ENCODE measurements at regions not wholly inside any gene's neighbourhood (a gene's known extent, or its start where the extent isn't known, plus 50 kb on each side); places are given as distances from the start of the nearest gene placed in this dataset.

DNA sequence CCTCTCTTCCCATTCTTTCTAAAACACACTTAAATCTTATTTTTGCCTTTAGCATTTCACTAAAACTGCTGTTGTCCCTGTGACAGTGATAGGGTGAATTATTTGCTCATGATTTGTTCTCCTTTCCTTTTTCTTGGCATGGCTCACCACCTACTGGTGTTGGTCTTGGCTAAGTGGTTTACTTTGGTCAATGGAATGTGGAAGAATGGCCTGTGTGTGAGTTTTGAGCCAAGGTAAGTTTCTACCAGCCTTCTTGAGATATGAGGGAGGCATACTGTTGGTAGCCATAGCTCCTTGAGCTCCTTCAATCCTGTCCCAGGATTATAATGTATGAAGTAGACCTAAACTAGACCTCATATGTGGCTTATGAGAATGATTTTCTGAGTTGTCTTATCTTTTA, 506.3 kb upstream of the RAG2 start:
- DNase-seq, result no peak

DNA sequence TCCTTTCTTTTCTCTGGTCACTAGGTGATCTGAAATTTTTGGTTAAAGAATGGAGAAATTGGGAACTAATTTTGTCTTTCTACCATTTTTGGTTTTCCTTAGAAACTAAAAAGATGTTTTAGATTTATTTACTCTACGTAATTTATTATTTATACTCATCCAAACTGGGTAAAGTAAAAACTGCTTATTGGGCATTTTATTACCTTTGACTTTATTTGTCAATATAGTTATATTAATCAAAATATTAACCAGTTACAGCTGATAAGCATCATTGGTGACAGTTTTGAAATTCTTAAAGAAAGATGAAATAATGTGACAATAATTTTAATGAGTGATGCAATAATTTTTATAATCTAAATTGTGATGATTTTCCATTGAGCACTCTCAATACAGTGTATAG, 502.0 kb upstream of the RAG2 start:
- DNase-seq, result no peak

DNA sequence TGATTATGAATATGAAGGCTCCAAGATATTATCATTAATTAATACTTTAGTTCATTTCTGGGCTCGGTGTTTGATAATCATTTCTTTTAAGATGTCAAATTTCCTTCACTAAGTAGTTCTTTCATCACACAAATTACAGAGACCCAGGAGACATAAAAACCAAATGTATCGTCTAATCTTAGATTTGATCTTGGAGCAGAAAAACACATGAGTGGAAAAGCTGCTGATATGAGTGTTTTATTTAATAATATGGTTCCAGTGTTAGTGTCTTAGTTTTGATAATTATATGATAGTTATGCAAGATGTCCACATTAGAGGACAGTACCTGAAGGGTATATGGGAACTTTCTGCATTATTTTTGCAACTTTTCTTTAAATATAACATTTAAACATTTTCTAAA, 494.5 kb upstream of the RAG2 start:
- no peak for DNase-seq

DNA sequence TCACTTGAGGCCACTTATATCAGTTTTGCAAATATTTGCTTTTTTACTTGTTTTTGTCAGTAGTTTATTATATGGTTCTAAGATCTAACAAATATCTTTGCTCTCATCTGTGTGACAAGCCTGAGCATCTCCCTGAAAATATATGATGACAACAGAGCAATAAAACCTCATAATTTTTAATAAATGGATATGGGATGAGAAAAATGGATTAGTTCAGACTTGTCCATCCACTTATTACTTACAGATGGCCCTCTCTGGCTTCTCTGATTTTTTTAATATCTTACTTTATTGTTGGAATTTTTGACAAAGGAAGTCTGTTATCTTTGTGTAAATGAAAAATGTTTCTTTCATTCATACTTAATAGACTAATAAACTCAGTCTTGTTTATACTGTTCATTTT, 491.4 kb upstream of the RAG2 start:
- DNase-seq, result no peak

DNA sequence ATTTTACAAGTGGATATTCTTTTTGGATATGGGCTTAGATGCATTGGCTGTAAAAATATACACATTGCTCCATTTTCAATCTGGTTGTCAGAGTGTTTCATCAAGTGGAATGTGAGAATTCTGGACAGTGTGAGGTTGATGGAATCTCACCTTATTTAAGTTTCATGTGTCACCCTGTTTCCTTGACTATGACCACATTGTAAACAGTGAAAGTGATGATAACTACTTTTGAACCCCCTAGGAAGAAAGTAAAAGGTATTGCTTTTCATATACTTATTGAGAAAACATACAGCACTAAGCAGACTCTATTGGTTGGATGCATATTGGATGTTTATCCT, 490.5 kb upstream of the RAG2 start:
- DNase-seq, result no peak

DNA sequence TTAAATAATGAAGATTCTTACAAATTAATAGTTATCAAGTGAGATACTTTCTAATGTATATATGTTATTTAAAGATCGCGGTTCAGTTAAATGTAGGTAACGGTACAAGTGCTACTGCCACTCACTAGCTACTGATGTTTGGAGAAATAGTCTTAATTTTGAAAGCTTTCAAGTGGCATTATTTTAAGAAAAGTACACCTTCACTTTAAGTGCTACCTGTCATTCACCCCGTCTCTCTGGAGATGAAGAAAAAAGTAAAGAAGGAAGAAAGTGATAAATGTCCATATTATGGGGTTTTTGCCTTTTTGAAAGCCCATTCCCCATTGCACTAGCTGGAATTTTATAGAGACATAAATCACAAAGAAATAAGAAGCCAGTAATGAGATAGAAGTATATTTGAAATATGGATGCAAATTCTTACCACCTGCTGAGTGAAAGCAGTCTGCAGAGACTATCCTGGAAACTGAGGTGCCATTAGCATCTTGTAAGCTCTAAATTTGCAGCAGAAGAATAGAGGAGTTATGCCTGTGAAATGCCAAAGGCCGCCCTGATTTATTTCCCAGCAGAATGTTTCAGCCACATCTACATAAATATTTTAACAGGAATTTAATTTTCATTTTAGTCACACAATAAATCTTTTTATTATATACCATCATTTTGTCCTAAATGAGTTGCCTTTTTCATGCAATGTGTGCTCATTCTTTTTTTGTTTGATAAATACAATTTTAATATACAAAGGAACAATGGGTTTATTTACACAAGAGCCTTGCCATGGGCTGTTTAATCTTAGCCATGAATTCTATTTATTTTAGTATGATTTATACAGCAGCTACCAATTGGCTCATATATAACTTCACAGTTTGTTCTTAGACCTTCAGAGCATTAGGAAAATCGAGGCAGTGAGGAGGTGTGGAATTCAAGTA, 489.9 kb upstream of the RAG2 start:
- DNase-seq, result no peak

DNA sequence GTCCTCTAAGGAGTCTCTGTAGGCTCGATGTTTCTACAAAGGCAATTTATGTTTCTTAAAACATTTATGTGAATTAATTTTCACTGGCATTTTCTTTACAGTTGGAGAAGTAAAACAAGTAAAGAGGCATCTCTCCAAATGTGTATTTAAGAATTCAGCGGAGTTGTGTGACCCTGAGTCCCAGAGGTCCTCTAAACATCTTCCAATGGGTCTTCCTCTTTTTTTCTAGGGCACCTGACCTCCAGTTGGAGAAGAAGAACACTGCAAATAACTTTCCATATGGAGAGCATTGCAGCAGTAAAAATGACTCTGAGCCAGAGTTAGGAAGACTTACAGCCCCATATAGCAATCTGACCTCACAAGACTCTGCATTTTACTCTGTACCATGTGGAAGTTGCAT, 480.5 kb upstream of the RAG2 start:
- no peak for DNase-seq

DNA sequence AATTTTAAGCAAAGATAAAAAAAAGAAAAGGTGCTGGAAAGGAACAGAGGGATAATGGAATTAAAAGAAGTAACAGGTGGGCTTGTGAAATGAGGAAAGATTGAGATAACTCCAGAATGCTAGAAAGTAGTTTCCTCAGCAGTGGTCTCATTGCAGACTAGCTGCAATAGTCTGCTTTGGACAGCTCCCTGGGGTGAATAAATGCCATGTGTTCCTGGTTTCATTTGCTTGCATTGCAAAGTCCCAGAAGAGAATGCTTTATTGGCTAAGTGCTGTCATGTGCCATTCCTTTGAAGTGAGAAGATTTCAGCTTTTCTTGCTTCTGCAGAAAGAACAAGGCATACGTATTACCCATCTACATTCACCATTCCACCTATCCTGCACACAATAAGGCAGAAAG, 478.8 kb upstream of the RAG2 start:
- DNase-seq, result no peak

DNA sequence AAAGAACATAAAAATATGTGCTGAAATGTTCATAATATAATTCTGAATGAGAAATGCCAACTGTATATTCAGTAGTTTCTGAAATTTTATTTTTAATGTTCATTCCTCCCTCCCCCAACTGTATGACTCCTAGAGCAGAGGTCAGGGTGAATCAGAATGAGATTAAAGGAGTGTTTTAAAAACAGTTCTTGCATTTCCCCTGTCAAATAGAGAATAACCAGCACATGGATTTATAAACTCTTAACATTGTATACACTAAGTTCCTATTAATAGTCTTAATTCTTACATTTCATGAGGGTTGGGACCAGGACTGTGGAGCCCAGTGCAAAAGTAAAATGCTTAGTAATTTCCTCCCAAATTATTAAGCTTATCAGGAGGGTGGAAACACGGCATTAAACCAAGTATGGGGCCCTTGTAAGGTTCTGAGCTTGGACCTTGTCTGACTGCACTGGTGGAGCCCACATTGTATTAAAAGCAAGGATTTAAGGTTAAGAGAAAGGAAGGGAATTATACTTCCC, 474.6 kb upstream of the RAG2 start:
- DNase-seq, result no peak

DNA sequence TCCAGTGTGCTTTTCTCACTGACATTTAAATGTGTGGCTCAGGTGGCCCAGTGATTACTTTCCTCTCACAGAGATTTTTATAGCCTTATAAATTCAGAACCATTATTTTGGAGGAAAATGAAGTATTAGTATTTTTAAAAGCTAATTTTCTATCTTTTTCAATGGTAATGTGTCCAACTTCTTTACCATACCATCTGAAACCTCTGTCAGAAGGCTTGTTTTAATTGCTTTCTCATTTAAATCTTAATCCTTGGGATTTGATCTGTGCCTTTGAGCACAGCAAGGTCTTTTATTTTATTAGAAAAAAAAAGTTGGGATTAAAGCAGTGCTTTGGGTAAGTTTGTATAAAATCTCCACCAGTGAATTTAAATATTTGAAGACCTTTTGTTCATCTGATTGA, 452.3 kb upstream of the RAG2 start:
- DNase-seq, result no peak

DNA sequence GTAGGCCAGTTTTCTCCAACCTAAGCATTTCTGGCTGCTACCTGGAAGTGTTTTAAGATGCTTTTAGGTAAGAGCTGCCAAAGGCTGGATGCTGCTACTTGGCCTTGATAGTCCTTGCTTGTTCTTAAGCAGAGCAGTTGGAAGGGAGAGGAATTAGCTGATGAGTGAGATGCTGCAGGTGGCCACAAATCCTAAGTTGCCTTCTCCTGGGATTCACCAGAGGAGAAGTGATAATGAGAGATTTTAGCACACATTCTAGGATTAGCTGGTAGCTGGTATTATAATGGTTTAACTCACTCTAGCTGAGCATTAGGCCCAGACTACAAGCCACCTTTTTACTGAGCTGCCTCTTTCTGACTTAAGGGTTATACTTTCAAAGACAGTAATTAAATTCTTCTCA, 442.9 kb upstream of the RAG2 start:
- no peak for DNase-seq

DNA sequence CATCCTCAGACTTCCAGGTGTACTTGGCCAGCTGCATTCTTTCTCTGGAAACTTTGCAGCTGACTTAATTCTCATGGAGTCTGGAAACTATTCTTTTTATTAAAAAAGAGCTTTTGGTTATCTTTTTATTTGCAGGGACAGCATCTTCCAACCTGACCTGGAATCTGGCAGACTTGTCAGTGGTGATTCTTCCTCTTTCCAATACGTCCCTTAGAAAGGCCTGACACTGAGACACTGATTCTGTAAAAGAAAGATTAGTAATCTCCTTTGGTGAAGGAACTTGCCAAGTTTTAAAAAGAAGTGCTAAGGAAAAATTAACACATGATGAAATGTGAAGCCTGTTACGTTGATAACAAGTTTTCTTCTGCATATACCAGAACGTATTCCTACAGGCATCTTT, 440.9 kb upstream of the RAG2 start:
- no peak for DNase-seq

DNA sequence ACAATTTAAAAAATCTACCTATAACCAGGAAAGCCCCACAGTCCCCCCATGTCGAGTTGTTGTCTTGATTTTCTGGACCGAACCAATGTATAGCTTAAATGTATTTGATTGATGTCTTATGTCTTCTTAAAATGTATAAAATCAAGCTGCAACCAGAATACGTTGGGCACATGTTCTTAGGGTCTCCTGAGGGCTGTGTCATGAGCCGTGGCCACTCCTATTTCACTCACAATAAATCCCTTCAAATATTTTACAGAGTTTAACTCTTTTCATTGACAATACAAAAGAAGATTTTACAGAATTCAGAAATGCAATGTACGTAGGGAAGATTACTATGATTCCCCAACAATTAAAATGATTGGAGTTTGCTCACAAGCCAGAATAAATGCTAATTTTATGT, 428.7 kb upstream of the RAG2 start:
- no peak for DNase-seq

DNA sequence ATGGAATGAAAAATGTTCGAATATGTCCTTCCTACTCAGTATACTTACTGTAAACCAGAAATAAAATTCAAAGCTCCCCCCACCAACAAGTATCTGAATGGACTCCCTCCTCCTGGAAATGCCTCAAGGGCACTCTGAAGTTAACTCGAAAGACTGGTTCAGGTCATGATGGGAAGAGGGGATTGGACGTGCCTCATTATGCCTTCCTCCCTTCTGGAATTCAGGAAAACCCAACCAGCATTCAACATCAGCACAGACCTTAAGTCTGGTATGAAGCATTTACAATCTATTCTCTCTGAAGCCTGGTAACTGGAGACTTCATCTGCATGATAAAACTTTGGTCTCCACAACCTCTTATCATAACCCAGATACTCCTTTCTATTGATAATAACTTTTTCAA, 428.3 kb upstream of the RAG2 start:
- DNase-seq, result no peak

DNA sequence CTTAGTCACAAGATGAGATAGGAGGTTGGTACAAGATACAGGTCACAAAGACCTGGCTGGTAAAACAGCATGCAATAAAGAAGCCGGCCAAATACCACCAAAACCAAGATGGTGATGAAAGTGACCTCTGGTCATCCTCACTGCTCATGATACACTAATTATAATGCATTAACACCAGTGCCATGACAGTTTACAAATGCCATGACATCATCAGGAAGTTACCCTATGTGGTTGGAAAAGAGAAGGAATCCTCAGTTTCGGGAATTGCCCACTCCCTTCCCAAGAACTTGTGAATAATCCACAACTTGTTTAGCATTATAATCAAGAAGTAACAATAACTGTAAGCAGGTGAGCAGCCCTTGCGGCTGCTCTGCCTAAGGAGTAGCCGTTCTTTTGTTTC, 408.5 kb upstream of the RAG2 start:
- no peak for DNase-seq

DNA sequence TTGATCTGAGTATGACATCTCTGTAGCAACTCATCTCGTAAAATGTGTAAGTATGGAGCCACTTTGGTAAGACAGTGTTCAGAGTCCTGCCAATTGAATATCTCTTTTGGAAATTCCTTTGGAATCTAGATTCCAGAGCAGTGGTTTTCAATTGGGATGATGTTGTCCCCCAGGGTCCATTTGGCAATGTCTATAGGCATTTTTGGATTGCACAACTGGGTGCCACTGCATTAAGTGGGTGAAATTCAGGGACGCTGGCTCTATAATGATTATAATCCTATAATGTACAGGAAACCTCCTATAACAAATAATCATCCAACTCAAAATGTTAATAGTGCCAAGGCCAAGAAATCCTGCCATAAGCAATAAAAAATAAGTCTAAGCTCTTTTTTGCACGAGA, 404.8 kb upstream of the RAG2 start:
- DNase-seq, result no peak

DNA sequence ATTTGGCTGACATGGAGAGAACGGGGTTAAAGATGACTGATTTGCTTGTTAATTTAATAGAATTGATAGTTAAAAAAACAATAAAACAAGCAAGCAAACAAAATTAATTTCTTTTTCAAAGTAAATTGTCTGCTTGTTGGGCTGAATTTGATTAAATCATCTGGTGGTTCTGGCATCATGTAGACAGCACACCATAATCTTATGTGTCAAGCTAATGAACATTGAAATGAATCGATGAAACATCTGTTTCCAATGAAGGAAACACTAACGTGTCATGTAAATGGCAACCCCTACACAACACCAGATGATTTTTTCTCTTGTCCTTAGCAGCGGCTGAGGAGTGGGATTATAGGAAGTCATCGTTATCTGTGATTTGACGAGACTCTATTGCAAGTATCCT, 399.6 kb upstream of the RAG2 start:
- DNase-seq, result no peak

DNA sequence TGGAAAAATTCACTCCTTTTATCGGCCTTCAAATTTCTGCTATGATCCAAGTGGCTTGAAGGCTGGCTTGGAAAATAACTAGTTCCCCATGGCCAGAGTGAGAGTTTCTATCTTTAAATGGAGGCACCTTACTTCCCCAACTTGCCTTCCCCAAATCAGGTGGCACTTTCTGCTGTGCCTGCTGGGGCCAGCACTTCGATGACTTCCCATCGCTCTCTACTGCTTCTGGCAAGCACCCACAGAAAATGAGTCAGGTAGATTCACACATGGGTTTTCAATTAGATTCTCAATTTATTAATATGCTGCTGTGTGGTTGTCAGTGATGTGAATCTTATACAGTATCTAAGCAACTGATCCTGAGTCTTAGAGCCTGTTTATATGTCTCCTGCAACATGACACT, 398.8 kb upstream of the RAG2 start:
- DNase-seq, result no peak

DNA sequence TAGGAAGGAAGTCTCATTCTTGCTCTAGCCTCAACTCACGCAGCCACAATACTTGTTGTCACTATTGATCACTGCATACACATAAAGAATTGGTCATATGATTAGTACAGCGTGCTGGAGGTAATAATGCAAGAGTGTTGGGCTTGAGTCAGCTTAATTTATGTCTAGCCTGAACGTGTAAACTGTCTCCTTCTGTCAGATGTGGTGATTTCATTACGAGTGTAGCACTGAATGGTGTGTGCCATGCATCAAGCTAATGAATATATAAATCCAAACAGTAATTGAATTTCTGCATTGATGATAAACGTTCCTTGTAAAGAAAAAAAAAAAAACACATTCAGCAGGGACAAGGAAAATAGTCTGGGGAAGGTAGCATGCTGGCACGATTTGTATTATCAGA, 396.2 kb upstream of the RAG2 start:
- DNase-seq, result no peak

DNA sequence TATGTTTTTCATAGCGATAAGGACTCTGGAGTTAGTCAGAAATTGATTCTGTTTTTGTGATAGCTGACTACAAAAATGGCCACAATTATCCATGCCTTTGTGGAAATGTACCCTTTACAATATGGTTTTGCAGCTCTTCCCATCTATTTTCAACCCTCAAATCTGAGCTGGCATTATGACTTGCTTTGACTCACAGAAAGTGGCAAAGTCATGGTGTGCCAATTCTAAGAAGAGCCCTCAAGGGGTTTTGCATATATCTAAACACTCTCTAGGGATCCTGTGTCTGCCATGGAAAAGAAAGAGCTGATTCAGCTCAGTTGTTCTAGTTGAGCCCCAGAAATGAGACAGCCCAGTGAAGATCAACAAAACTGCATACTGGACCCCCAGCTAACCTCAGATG, 390.5 kb upstream of the RAG2 start:
- DNase-seq, result no peak

DNA sequence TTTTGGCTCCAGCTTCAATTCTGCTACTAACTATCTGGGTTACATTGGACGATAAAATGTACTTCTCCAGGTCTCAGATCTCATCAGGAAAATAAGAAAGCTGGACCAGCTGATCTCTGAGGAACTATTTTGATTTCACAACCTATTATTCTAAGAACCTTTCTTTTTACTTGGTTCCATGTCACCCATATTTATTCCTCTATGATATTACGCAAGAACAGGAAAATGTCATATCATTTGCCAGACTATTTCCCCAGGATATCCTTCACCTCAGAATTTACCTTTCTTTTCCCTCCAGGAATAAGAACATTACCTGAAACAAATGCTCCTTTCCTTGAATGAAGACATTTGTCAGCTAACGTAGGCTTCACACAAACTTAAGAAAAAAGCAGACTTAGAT, 387.5 kb upstream of the RAG2 start:
- DNase-seq, result no peak

DNA sequence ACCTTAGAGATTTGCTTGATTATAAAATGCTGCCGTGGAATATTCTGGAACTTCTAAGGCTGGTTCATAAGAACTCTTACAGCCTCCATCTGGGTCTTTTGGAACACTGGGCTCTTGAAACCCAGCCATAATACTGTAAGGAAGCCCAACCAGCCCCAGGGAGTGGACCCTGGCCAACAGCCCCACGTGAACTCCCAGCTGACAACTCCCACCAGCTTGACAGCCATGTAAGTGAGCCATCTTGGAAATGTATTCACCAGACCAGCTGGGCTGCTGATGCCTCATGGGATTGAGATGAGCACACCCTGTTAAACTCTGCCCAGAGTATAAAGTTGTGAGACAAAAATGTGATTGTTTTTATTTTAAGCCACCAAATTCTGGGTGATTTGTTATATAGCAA, 378.7 kb upstream of the RAG2 start:
- no peak for DNase-seq

DNA sequence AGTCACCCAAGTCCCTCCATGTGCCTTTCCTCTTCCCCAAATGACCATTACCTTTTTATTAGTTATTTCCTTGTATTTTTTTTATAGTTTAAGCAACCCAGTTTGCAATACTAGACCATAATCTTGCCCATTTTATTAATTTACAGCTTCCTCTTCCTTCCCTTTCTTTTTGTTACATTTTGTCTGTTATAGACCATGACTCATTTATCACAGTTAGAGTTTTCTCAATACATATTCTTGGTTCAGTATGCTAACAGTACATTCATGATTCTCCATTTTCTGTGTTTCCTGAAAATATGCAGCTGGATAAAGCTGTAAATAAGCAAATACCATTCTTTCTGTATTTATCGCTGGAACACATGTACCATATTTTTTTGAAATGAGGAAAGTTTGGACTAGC, 376.7 kb upstream of the RAG2 start:
- DNase-seq, result no peak

DNA sequence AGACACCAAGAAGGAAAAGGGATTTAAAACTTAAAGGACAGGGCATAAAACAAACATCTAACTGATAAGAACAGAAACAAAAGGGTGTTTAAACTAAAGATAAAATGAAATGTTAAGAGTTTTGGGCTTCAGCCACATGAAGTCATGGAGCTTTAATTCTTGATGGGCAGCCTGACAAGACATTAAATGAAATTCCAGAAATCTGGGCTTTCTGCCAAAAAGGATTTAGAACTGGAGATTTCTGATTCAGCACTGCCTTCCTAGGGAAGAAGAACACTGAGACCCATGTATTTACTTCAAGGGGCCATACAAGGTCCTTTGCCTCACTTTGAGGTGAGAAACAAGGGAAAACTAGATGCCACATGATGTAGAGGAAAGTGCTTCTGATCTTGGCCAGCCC, 355.9 kb upstream of the RAG2 start:
- DNase-seq, result no peak

DNA sequence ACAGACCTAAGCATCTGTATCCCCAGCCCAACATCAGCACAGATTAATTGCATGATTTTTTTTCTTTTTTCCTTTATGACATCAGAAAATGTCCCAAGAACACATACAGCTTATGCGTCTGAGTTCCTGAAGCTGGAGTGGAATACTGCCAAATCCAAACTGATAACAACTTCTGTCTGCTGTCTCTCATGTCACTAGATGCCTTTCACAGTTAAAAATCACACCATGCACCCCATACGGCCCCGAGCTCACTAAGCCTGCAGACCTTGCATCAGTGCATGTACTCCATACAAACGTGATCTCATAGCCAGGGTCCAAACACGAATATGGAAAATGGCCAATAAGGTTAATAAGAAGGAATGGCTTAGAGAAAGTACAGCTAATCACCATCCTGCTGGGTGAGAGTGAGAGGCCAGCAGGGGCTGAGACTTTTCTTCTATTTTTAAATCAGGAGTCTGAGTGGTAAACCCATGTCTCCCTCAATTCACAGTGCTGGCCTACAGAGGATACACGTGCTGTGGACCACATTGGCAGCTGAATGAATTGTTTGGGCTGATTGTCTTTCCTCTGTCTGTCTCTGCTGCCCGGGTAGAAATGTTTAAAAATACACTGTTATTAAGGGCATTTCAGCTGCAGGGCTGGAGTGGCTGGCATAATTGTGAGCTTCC, 350.6 kb upstream of the RAG2 start:
- no peak for DNase-seq

All from effector CD8-positive, alpha-beta T cell (primary cell).